ENCODE measurements at regions not wholly inside any gene's neighbourhood (a gene's known extent, or its start where the extent isn't known, plus 50 kb on each side); places are given as distances from the start of the nearest gene placed in this dataset.

DNA sequence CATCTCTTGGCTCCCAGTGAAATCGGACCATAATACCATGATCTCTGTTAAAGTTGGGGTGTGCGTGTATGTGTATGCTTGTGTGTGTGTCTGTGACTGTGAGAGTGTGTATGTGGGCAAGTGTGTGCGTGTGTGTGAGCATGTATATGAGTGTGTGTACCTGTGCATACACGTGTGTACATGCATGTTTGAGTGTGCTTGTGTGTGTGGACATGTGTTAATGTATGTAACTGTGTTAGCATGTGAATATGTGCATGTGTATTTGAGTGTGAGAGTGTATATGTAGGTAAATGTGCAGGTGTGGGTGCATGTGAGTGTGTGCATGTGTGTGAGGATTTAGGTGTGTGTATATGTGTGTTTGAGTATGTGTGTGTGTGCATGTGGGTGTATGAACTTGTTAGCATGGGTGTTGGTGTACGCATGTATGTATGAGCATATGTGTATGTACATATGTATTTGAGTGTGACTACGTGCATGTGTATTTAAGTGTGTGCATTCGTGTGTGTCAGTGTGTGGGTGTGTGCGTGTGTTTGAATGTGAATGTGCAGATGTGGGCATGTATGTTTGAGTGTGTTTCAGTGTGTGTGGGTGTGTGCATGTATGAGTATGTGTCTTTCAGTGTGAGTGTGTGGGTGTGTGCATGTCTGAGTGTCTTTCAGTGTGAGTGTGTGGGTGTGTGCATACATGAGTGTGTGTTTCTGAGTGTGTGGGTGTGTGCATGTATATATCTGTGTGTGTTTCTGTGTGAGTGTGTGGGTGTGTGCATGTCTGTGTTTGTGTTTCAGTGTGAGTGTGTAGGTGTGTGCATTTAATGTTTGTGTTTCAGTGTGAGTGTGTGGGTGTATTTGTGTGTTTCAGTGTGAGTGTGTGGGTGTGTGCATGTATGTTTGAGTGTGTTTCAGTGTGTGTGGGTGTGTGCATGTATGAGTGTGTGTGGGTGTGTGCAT lies 183.2 kb downstream of the SOX9 start:
- no peak for DNase-seq

GRCh38 chr17:72304859-72305258 lies 184.0 kb downstream of the SOX9 start:
- no peak for DNase-seq

DNA sequence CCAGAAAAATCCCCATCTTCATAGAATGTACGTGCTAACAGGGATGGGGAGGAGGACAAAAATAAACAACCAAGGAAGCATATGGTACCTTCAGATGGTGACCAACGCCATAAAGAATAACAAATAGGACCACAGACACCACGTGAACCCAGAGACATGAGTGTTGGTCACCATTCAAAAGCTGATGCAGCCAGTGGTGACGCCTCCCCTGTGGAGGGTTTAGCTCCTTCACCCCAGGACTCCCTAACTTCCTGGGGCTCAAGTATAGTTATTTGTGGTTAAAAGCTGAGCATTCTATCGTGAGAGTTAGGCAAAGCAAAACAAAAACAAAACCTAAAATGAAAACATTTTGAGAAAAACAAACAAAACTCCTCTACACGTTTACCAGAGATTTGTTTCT lies 184.7 kb downstream of the SOX9 start:
- no peak for DNase-seq

DNA sequence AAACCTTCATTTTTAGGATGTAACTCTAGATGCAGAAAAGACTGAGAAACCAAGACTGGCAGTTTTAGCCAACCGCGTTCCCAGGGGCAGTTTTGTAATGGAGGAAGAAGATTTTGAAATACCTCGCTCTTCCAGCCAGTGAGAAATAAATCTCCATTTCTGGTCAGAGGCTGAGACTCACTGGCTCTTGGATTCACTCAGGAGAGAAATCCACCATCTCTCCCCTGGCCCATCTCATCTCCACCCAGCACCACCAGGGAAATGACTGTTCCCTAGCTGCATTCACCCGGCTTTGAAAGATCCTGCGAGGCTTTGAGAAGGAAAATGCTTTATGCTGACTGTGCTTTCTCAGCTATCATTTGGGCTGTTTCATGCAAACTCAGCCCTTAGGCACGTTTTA lies 185.2 kb downstream of the SOX9 start:
- peak; percentile 36 for DNase-seq

- DNase-seq = no peak
Measured at GRCh38 chr17:72307836-72308235, 187.0 kb downstream of the SOX9 start.

DNA sequence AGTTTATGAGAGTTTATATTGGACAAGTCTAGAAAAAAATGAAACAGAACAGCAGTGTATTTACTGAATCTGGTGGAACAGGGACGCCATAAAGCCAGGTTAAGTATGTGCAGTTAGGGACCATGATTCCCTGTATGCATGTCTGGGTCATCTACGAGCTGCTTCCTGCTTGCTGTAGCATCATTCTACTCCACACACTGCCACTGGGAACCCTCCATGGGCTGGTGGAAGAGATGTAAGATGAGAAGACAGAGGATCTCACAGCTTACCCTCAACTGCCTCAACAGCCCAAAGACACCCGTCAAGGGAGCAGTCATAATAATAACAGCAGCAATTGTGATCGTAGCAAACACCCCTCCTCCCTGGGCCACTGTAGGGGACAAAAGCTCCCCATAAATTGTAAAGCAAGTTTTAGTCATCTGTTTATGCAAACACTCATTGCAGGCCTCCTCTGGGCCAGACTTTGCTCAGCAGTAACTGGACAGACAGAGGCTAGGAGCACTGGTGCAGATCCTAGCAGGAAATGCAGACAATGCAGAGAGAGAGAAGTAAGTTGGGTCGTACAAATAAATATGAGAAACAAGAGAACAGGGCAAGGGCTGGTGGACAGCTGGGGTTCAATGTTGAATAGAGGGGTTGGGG lies 188.0 kb downstream of the SOX9 start:
- DNase-seq = no peak

DNA sequence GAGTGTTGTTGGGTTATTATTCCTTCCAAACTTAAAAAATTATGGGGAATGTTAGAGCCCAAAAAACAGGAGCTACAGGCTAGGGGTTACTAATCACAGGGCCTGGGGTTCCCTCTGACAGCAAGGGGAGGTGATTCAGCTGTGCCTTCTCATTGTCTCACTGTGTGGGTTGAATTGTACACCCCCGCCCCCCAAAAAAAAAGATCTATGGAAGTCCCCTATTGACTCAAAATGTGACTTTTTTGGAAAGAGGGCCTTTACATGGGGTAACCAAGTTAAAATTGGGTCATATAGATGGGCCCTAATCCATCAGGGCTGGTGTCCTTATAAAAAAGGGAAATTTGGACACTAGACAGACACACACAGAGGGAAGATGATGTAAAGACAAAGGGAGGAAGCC lies 190.2 kb downstream of the SOX9 start:
- no peak for DNase-seq

- no peak for DNase-seq
Measured at GRCh38 chr17:72315122-72315913, 194.5 kb downstream of the SOX9 start.

DNA sequence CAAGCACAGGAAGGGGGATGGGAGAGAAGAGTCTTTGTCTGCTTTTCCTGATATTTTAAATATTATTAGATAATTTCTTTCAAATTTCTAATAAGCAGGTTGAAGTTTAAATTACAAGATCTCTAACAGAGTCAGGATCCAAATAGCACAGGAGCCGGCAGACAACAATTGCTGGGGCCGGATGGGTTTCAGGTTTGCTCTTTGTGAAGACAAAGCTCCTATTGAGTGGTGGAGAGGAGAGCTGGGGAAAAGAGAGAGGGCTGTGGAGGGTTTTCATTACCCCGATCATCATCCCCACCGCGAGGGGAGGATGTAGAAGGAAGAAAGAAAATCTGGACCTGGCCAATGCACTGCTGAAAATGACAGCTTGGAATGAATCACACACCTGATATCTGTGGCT lies 197.3 kb downstream of the SOX9 start:
- no peak for DNase-seq

DNA sequence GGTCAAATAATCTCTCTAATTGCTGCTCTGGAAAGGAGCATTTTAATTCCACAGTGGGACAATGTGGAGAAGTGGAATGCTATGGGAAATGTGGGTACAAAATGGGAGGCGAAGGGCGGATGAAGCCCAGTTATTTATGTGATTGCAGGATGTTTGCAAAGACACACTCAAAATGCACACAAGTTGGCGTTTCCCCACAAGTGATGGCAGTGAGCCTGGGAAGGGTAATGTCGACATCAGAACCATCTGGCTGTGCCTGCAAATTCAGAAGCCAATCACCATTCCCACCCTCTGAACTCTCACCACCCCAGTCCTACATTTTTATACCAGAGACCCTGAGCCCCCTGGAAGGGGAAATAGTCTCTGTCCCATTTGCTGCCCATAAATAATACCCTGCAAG lies 201.1 kb downstream of the SOX9 start:
- DNase-seq = no peak

- no peak for DNase-seq
Measured at GRCh38 chr17:72332367-72332766, 211.5 kb downstream of the SOX9 start.

DNA sequence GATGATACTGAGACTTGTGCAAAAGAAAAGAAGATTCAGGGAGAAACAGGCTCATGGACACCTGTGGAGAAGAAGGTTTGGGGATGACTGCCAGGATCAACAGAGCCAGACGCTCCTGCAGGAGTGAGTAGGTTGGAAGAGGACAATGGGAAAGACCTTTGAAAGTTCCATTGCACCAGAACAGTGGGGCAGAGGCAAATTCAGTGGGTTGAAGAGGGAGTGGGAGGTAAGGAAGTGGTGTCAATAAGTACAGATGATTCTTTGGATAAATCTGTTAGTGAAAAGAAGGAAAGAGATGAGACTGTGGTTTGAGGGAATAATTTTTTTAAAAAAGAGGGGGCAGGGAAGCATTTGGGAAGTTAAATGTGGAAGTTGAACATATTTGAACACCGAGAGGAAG lies 212.8 kb downstream of the SOX9 start:
- DNase-seq = no peak

DNA sequence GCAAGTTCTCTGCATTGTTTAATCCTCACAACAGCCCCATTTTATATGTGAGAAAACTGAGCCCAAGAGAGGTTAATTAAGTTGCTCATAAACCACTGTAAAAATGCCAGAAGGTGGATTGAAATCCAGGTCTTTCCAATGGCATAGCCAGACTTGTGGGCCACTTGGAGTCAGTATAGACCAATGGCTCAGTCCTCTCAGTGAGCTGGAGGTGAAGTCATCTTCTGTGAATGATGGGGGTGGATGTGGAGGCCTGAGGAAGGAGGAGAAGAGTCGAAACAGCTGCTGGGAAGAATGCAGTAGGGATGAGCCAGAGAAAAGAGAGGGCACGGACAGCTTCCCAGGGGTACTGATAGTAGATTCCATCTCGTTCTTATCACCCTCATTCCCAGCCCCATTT lies 213.4 kb downstream of the SOX9 start:
- DNase-seq = no peak

DNA sequence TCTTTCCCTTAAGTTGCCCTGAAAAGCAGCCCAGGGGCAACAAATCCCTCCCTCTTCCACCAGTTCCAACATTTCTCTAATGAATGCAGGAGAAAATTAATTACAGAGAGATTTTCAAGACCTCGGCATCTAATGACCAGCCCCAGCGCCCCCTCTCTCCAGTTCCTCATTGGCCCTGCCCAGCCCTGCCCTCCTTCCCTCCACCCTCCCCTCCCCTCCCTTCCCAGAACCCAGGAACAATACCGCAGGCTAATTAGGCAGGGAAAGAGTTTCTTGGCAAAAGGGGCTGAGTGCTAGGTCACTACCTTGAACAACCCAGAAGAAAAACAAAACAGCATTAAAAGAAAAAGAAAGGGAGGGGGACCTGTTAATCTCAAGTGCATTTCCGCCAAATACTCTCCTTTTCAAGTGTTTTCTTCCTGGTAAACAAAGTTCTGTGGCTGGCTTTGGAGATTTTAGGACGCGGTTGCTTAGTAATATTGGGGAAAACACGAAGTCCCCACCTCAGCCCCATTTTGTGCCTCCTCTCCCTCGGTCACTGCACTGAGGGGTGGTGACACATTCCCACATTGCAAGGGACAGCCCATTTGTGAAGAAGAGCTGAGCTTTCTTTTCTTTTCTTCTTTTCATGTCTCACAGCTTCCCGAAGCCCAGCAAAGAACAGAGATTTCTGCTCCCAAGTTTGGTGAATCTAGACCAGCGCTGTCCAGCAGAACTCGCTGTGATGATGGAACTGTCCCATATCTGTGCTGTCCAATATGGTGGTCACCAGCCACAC lies 215.4 kb downstream of the SOX9 start:
- no peak for DNase-seq

DNA sequence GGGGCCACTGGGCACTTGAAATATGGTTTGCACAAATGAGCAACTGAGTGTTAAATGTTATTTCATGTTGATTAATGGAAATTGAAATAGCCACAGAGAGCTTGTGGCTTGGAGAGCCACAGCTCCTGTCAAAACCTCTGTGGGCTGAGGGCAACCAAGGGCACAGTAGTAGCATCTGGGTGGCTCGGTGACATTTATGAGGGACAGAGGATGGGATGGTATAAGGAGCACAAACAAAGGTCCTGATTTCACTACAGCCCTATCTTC lies 215.9 kb downstream of the SOX9 start:
- no peak for DNase-seq

DNA sequence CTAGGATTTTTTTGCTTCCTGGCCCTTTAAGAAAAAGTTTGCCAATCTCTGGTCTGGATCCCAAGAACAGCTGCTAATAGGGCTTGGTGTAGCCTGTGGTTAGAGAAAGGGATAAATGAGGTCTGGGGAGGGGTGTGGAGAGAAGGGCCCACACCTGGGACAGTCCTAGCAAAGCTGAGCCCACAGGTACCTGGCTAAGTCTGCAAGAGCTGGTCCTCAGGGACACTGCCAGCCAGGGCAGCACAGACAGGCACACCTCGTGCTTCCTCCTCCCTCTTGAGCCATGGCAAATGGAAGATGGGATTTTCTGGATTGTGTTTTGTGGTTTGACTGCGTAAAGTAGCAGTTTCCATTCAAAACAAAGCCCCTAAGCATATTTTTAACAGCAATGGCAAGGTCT lies 217.5 kb downstream of the SOX9 start:
- no peak for DNase-seq

DNA sequence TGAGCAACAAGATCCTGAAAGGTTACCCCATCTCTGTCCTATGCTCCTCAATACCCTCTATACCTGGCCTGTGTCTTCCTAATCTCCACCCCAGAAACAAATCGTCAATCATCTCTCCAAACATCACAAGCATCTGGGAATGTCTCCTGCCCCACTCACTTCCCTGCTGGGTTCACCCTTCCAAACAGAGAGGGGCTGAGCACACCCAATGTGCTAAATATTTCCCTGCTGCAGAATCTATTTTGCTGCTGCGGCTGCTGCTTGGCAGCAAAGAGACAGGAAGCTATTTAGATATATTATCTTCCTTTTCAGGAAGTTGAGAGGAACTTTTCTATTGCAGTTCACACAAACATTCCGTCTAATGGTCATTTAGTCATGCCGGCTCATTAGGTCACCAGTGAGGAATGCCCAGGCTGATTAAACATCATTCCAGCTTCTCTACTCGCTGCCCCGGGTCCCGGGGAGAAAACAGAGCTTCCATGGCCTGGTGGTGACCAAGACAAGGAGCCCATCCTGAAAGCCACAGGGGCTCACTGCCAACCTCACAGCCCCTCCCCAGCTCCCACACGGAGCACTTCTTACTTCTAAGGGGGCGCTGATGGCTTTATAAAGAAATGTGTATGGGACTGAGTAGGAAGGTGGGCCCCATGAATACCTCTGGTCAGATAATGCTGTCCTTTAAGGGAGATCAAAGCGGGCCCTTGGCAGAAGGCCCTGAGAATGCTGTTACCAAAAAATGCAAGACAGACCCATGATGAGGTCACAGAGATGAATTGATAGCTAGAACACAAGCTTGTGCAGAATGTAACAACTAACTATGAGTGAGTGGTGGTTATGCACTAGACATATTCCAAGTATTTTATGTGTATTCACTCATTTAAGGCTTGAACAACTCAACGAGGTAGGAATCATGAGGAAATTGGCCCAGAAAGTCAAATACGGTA lies 218.3 kb downstream of the SOX9 start:
- peak; percentile 44 for DNase-seq

- no peak for DNase-seq
Measured at GRCh38 chr17:72340836-72341235, 220.0 kb downstream of the SOX9 start.

DNA sequence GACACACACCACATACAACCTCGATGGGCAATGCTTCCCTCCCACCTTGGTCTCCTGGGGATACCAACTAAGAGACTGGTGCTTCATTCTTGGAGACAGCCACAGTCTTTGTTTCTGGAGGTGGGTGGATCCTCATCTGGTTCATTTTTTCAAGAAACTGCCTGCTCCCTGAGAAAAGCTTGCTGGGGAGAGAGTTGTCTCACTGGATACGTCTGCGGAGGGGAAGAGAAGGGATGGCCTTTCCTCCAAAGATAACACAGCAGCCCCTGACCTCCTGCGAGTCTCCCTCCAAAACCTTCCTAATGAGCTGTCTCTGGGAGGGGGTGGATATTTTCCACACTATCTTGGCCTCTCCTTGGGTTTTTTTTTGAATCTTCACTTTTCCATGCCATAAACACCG lies 221.2 kb downstream of the SOX9 start:
- DNase-seq = no peak

DNA sequence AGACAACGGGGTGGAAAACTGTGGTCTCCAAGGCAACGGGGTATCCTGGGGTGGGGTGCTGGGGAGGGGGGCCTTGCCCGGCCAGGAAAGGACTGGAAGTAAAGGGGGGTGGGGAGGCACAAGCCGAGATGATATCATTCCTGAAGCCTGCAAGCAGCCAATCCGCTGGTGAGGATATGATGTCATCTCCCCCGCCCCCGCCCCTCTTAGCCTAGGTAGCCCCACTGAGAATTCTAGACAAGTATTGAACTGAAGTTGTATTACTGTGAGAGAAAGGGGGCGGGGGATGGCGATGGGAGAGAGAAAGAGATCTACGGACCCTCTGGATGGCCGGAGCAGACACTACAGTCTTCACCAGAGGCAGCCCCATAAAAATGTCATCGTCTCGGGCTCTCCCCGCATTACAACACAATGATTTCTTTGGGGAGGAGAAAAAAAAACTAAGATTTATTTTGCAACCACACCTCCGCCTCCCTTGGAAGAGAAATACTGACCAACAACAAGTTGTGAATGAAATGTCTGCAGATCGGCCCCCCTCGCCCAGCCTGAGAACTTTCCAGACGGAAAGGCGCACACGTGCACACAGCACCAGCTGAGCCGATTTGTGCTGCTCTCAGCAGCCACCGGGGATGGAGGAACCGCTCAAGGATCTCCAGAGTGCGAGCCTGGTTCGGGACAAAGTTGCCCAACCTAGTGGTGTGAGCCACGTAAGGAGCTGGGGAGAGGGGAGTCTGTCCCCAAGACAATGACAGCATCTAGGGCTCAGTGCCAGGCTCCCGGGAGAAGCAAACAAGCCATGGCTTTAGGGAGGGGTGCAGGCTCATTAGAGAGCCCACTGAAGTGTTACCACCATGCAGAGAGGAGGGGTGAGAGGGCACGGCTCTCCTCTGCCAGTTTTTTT lies 222.1 kb downstream of the SOX9 start:
- no peak for DNase-seq

DNA sequence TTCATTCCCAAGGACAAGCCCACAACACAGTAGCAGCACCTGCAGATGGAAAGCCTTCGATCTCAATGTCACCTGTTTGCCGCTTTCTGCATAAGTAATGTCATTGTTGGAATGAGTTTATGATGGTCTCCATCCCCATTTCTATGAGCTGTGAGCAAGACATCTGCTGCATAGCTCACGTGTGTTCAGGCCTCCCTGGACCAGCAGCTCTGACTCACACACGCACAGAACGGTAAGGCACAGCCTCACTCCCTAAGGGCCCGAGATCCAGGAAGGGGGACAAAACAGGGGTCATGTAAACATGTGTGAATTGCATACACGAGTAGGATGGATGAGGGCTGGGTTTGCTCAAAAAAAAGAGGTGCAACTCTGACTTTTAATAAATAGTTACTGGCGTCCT lies 223.1 kb downstream of the SOX9 start:
- no peak for DNase-seq
